ENCODE measurements at regions not wholly inside any gene's neighbourhood (a gene's known extent, or its start where the extent isn't known, plus 50 kb on each side); places are given as distances from the start of the nearest gene placed in this dataset.
"Not testable (repeated sequence)": the region's sequence is repeated elsewhere in the genome, so short reads cannot be mapped to it uniquely, and the experiment has no call there.

- H3K27ac ChIP-seq (ENCODE audit: low read depth in 1 of 2, low read length in 2 of 2); ATAC-seq (ENCODE audit: low FRiP score); H3K9me3 ChIP-seq (ENCODE audit: control insufficient read depth, low read length); H3K4me3 ChIP-seq (ENCODE audit: low read length in 2 of 2); H3K4me1 ChIP-seq (ENCODE audit: control insufficient read depth in 1 of 2, insufficient read depth in 2 of 2, low read length in 2 of 2); DNase-seq; H3K27me3 ChIP-seq (ENCODE audit: control insufficient read depth in 1 of 2, insufficient read depth in 2 of 2, low read length in 1 of 2); H3K36me3 ChIP-seq (ENCODE audit: control insufficient read depth in 1 of 2, insufficient read depth in 2 of 2, low read length in 1 of 2); intact Hi-C loops (cut with DNase I): not testable (repeated sequence)
- WGBS, 2 donors = 96 to 99% methylated on average over 7 of the region's 7 CpGs
Measured at GRCh38 chr14:83007052-83007451, 1473.4 kb upstream of the SEL1L start.

- Histone ChIP-seq H3K4me3 (ENCODE audit: low read length in 2 of 2) (no peak overlapping the region), H3K27me3 (ENCODE audit: control insufficient read depth in 1 of 2, insufficient read depth in 2 of 2, low read length in 1 of 2) (no peaks in the 10 kb centered on the region), H3K9me3 (ENCODE audit: control insufficient read depth, low read length) (peaks cover 2% of the 10 kb centered on the region), H3K36me3 (ENCODE audit: control insufficient read depth in 1 of 2, insufficient read depth in 2 of 2, low read length in 1 of 2) (no peaks in the 10 kb centered on the region), H3K27ac (ENCODE audit: low read depth in 1 of 2, low read length in 2 of 2) (no peak overlapping the region), H3K4me1 (ENCODE audit: control insufficient read depth in 1 of 2, insufficient read depth in 2 of 2, low read length in 2 of 2) (no peaks in the 10 kb centered on the region)
- 97 to 98% methylated on average over 1 of the region's 1 CpG for WGBS, 2 donors
- intact Hi-C loops (cut with DNase I) = no loop called here
- ATAC-seq (ENCODE audit: low FRiP score) (no peak), DNase-seq (no peak)
Measured at GRCh38 chr14:83007641-83008225, 1474.1 kb upstream of the SEL1L start.

- Histone ChIP-seq H3K27ac (ENCODE audit: low read depth in 1 of 2, low read length in 2 of 2) (no peak overlapping the region), H3K27me3 (ENCODE audit: control insufficient read depth in 1 of 2, insufficient read depth in 2 of 2, low read length in 1 of 2) (no peaks in the 10 kb centered on the region), H3K4me3 (ENCODE audit: low read length in 2 of 2) (no peak overlapping the region), H3K9me3 (ENCODE audit: control insufficient read depth, low read length) (no peaks in the 10 kb centered on the region), H3K4me1 (ENCODE audit: control insufficient read depth in 1 of 2, insufficient read depth in 2 of 2, low read length in 2 of 2) (no peaks in the 10 kb centered on the region), H3K36me3 (ENCODE audit: control insufficient read depth in 1 of 2, insufficient read depth in 2 of 2, low read length in 1 of 2) (no peaks in the 10 kb centered on the region)
- ATAC-seq (ENCODE audit: low FRiP score) (no peak), DNase-seq (no peak)
- intact Hi-C loops (cut with DNase I) = no loop called here
- WGBS, 2 donors = 59 to 68% methylated on average over 5 of the region's 5 CpGs
Measured at GRCh38 chr14:83017296-83017695, 1483.6 kb upstream of the SEL1L start.

GRCh38 chr14:83019744-83020414, 1486.2 kb upstream of the SEL1L start:
- Histone ChIP-seq H3K4me3 (ENCODE audit: low read length in 2 of 2) (no peak overlapping the region), H3K4me1 (ENCODE audit: control insufficient read depth in 1 of 2, insufficient read depth in 2 of 2, low read length in 2 of 2) (no peaks in the 10 kb centered on the region), H3K9me3 (ENCODE audit: control insufficient read depth, low read length) (no peaks in the 10 kb centered on the region), H3K27me3 (ENCODE audit: control insufficient read depth in 1 of 2, insufficient read depth in 2 of 2, low read length in 1 of 2) (no peaks in the 10 kb centered on the region), H3K36me3 (ENCODE audit: control insufficient read depth in 1 of 2, insufficient read depth in 2 of 2, low read length in 1 of 2) (no peaks in the 10 kb centered on the region), H3K27ac (ENCODE audit: low read depth in 1 of 2, low read length in 2 of 2) (no peak overlapping the region)
- ATAC-seq (ENCODE audit: low FRiP score) (no peak), DNase-seq (no peak)
- intact Hi-C loops (cut with DNase I) = no loop called here
- WGBS, 2 donors = 89% methylated on average over 3 of the region's 3 CpGs

GRCh38 chr14:83021323-83021722, 1487.7 kb upstream of the SEL1L start:
- ATAC-seq (ENCODE audit: low FRiP score) = no peak
- no peak overlapping the region for H3K27ac ChIP-seq (ENCODE audit: low read depth in 1 of 2, low read length in 2 of 2)
- 87 to 91% methylated on average over 2 of the region's 2 CpGs for WGBS, 2 donors
- H3K9me3 ChIP-seq (ENCODE audit: control insufficient read depth, low read length) = no peaks in the 10 kb centered on the region
- no peaks in the 10 kb centered on the region for H3K4me1 ChIP-seq (ENCODE audit: control insufficient read depth in 1 of 2, insufficient read depth in 2 of 2, low read length in 2 of 2)
- no peaks in the 10 kb centered on the region for H3K36me3 ChIP-seq (ENCODE audit: control insufficient read depth in 1 of 2, insufficient read depth in 2 of 2, low read length in 1 of 2)
- no peak for DNase-seq
- intact Hi-C loops (cut with DNase I) = no loop called here
- H3K4me3 ChIP-seq (ENCODE audit: low read length in 2 of 2) = no peak overlapping the region
- H3K27me3 ChIP-seq (ENCODE audit: control insufficient read depth in 1 of 2, insufficient read depth in 2 of 2, low read length in 1 of 2) = no peaks in the 10 kb centered on the region

GRCh38 chr14:83023369-83023768, 1489.7 kb upstream of the SEL1L start:
- H3K27ac ChIP-seq (ENCODE audit: low read depth in 1 of 2, low read length in 2 of 2) = no peak overlapping the region
- H3K27me3 ChIP-seq (ENCODE audit: control insufficient read depth in 1 of 2, insufficient read depth in 2 of 2, low read length in 1 of 2) = no peaks in the 10 kb centered on the region
- H3K4me1 ChIP-seq (ENCODE audit: control insufficient read depth in 1 of 2, insufficient read depth in 2 of 2, low read length in 2 of 2) = no peaks in the 10 kb centered on the region
- WGBS, 2 donors = 92 to 96% methylated on average over 3 of the region's 3 CpGs
- intact Hi-C loops (cut with DNase I) = no loop called here
- no peak for DNase-seq
- no peaks in the 10 kb centered on the region for H3K9me3 ChIP-seq (ENCODE audit: control insufficient read depth, low read length)
- no peak for ATAC-seq (ENCODE audit: low FRiP score)
- no peak overlapping the region for H3K4me3 ChIP-seq (ENCODE audit: low read length in 2 of 2)
- no peaks in the 10 kb centered on the region for H3K36me3 ChIP-seq (ENCODE audit: control insufficient read depth in 1 of 2, insufficient read depth in 2 of 2, low read length in 1 of 2)

GRCh38 chr14:83041224-83041623, 1507.6 kb upstream of the SEL1L start:
- ATAC-seq (ENCODE audit: low FRiP score) (no peak), DNase-seq (no peak)
- no peaks in the 10 kb centered on the region for H3K9me3 ChIP-seq (ENCODE audit: control insufficient read depth, low read length)
- H3K27me3 ChIP-seq (ENCODE audit: control insufficient read depth in 1 of 2, insufficient read depth in 2 of 2, low read length in 1 of 2) = no peaks in the 10 kb centered on the region
- H3K36me3 ChIP-seq (ENCODE audit: control insufficient read depth in 1 of 2, insufficient read depth in 2 of 2, low read length in 1 of 2) = no peaks in the 10 kb centered on the region
- 64 to 66% methylated on average over 2 of the region's 2 CpGs for WGBS, 2 donors
- H3K4me3 ChIP-seq (ENCODE audit: low read length in 2 of 2) = no peak overlapping the region
- H3K27ac ChIP-seq (ENCODE audit: low read depth in 1 of 2, low read length in 2 of 2) = no peak overlapping the region
- intact Hi-C loops (cut with DNase I) = no loop called here
- no peaks in the 10 kb centered on the region for H3K4me1 ChIP-seq (ENCODE audit: control insufficient read depth in 1 of 2, insufficient read depth in 2 of 2, low read length in 2 of 2)

- no peaks in the 10 kb centered on the region for H3K9me3 ChIP-seq (ENCODE audit: control insufficient read depth, low read length)
- no peak for DNase-seq
- no peaks in the 10 kb centered on the region for H3K36me3 ChIP-seq (ENCODE audit: control insufficient read depth in 1 of 2, insufficient read depth in 2 of 2, low read length in 1 of 2)
- ATAC-seq (ENCODE audit: low FRiP score) = no peak
- no peaks in the 10 kb centered on the region for H3K27me3 ChIP-seq (ENCODE audit: control insufficient read depth in 1 of 2, insufficient read depth in 2 of 2, low read length in 1 of 2)
- intact Hi-C loops (cut with DNase I) = no loop called here
- no peaks in the 10 kb centered on the region for H3K4me1 ChIP-seq (ENCODE audit: control insufficient read depth in 1 of 2, insufficient read depth in 2 of 2, low read length in 2 of 2)
- H3K4me3 ChIP-seq (ENCODE audit: low read length in 2 of 2) = no peak overlapping the region
- no peak overlapping the region for H3K27ac ChIP-seq (ENCODE audit: low read depth in 1 of 2, low read length in 2 of 2)
- 47 to 99% methylated on average over 2 of the region's 2 CpGs for WGBS, 2 donors
Measured at GRCh38 chr14:83042858-83043257, 1509.2 kb upstream of the SEL1L start.

GRCh38 chr14:83044001-83044400, 1510.3 kb upstream of the SEL1L start:
- intact Hi-C loops (cut with DNase I) = no loop called here
- ATAC-seq (ENCODE audit: low FRiP score) (no peak), DNase-seq (no peak)
- no peaks in the 10 kb centered on the region for H3K4me1 ChIP-seq (ENCODE audit: control insufficient read depth in 1 of 2, insufficient read depth in 2 of 2, low read length in 2 of 2)
- no peaks in the 10 kb centered on the region for H3K9me3 ChIP-seq (ENCODE audit: control insufficient read depth, low read length)
- H3K27ac ChIP-seq (ENCODE audit: low read depth in 1 of 2, low read length in 2 of 2) = no peak overlapping the region
- H3K27me3 ChIP-seq (ENCODE audit: control insufficient read depth in 1 of 2, insufficient read depth in 2 of 2, low read length in 1 of 2) = no peaks in the 10 kb centered on the region
- 0 to 6% methylated on average over 1 of the region's 1 CpG for WGBS, 2 donors
- H3K4me3 ChIP-seq (ENCODE audit: low read length in 2 of 2) = no peak overlapping the region
- no peaks in the 10 kb centered on the region for H3K36me3 ChIP-seq (ENCODE audit: control insufficient read depth in 1 of 2, insufficient read depth in 2 of 2, low read length in 1 of 2)

Measured in aorta (tissue), 5 donors.